Endothelial cell of umbilical vein (primary cell): ENCODE measurements at regions not wholly inside any gene's neighbourhood (a gene's known extent, or its start where the extent isn't known, plus 50 kb on each side); places are given as distances from the start of the nearest gene placed in this dataset.

ENCODE experiments used
- BruUV-seq: library from RNA; stranded (reverse); fragments of 400-500 nt; replicated peaks from 2 replicates; lab custom pipeline; 2021; lab: Mats Ljungman, UMichigan
- CTCF ChIA-PET: fragments of 300-600, 350-600 bp; sonication (Branson Sonifier 250); formaldehyde crosslinking; loops from one replicate; lab custom pipeline; 2021; ENCODE audit warnings: antibody characterized with exemption, inconsistent platforms; lab: Charles Lee
- POLR2A ChIA-PET: fragments of 300-600, 350-600 bp; sonication (Branson Sonifier 250); formaldehyde crosslinking; loops from one replicate; lab custom pipeline; 2021; ENCODE audit warnings: antibody characterized with exemption, inconsistent platforms; lab: Charles Lee
- DNase-seq: peaks from one replicate; pipeline ENCODE4 v3.0.0-alpha.2; 2011; ENCODE audit warnings: low read depth, low spot score
- FAIRE-seq: peaks from 2 replicates; lab custom pipeline; 2011; peaks lifted over from hg19 to GRCh38; lab: Jason Lieb, UNC
- H2AFZ ChIP-seq: 2 replicates; pipeline ENCODE4 v1.6.0; 2012; ENCODE audit warnings: low read depth, low read length, control low read depth, inconsistent platforms
- H3K27ac ChIP-seq: 2 replicates; pipeline ENCODE4 v1.5.1; 2011; ENCODE audit warnings: low read depth, mild to moderate bottlenecking, control low read depth, low read length, moderate library complexity; ENCODE audit not compliant: insufficient read depth
- H3K27me3 ChIP-seq, 2 experiments: 2 replicates each; pipeline versions ENCODE4 v1.6.0 to v1.6.1; 2011; ENCODE audit warnings: low read length in 2 of 2, mixed read lengths in 1 of 2; ENCODE audit not compliant: control insufficient read depth in 2 of 2, insufficient read depth in 2 of 2
- H3K36me3 ChIP-seq, 2 experiments: 2 replicates in 1 of 2; 3 replicates in 1 of 2; pipeline ENCODE4 v1.5.1; 2011; ENCODE audit warnings: low read length in 2 of 2, mild to moderate bottlenecking in 1 of 2, moderate library complexity in 1 of 2; ENCODE audit not compliant: control insufficient read depth in 2 of 2, insufficient read depth in 2 of 2; ENCODE audit errors: extremely low read depth in 1 of 2
- H3K4me1 ChIP-seq: 3 replicates; pipeline ENCODE4 v1.5.1; 2011; ENCODE audit warnings: mild to moderate bottlenecking, low read length; ENCODE audit not compliant: control insufficient read depth, insufficient read depth; ENCODE audit errors: extremely low read depth
- H3K4me2 ChIP-seq: 2 replicates; pipeline ENCODE4 v1.6.1; 2011; ENCODE audit warnings: low read length, control low read depth, mixed read lengths; ENCODE audit not compliant: insufficient read depth
- H3K4me3 ChIP-seq, 3 experiments: fragments of 200-600 bp in 1 of 3; sonication (generic), shearing (Covaris generic) in 1 of 3; replicated peaks in 1 of 3; 2 replicates each; pipeline ENCODE4 v1.5.1; 2011 to 2016; ENCODE audit warnings: control low read depth in 3 of 3, low read length in 3 of 3, mild to moderate bottlenecking in 2 of 3, inconsistent platforms in 1 of 3, low read depth in 1 of 3, moderate library complexity in 1 of 3; ENCODE audit not compliant: insufficient read depth in 1 of 3
- H3K79me2 ChIP-seq: 2 replicates; pipeline ENCODE4 v1.6.0; 2012; ENCODE audit warnings: low read length, inconsistent platforms; ENCODE audit not compliant: control insufficient read depth, insufficient read depth
- H3K9ac ChIP-seq: replicated peaks from 2 replicates; pipeline ENCODE3; 2011; ENCODE audit warnings: low read length, control low read depth; ENCODE audit not compliant: insufficient read depth; ENCODE audit errors: extremely low read depth
- H3K9me1 ChIP-seq: replicated peaks from 3 replicates; pipeline ENCODE4 v1.6.0; 2011; ENCODE audit warnings: mild to moderate bottlenecking, low read length; ENCODE audit not compliant: control insufficient read depth, insufficient read depth; ENCODE audit errors: extremely low read depth
- H3K9me3 ChIP-seq: replicated peaks from 2 replicates; pipeline ENCODE4 v1.5.1; 2012; ENCODE audit warnings: low read length, inconsistent platforms; ENCODE audit not compliant: control insufficient read depth, insufficient read depth
- H4K20me1 ChIP-seq: replicated peaks from 2 replicates; pipeline ENCODE3; 2011; ENCODE audit warnings: mild to moderate bottlenecking, low read length; ENCODE audit not compliant: control insufficient read depth, insufficient read depth; ENCODE audit errors: extremely low read depth
- EZH2 ChIP-seq: IDR thresholded peaks from 2 replicates; pipeline ENCODE4 v1.6.1; 2012; ENCODE audit warnings: borderline replicate concordance, low read depth, mild to moderate bottlenecking, moderate library complexity, low read length, inconsistent platforms; ENCODE audit not compliant: severe bottlenecking
- FOS ChIP-seq: IDR thresholded peaks from 2 replicates; pipeline ENCODE4 v1.6.1; 2011; ENCODE audit warnings: mild to moderate bottlenecking, low read length, moderate library complexity, borderline replicate concordance; ENCODE audit not compliant: insufficient read depth
- GATA2 ChIP-seq: IDR thresholded peaks from 2 replicates; pipeline ENCODE4 v1.7.0; 2011; ENCODE audit warnings: low read depth, mild to moderate bottlenecking, moderate library complexity, mixed read lengths, low read length; ENCODE audit not compliant: insufficient read length, insufficient read depth
- JUN ChIP-seq: IDR thresholded peaks from 2 replicates; pipeline ENCODE4 v1.6.1; 2011; ENCODE audit warnings: borderline replicate concordance, low read depth; ENCODE audit not compliant: insufficient read length, insufficient read depth
- MYC ChIP-seq: IDR thresholded peaks from one replicate; pipeline ENCODE4 v1.6.1; 2011; ENCODE audit warnings: mild to moderate bottlenecking, low read depth, low read length
- POLR2A ChIP-seq: IDR thresholded peaks from 2 replicates; pipeline ENCODE4 v1.6.1; 2012; ENCODE audit warnings: low read depth, mild to moderate bottlenecking, control low read depth, low read length
- POLR2AphosphoS5 ChIP-seq: IDR thresholded peaks from 2 replicates; pipeline ENCODE4 v1.6.1; 2012; ENCODE audit warnings: low read depth, mild to moderate bottlenecking, control low read depth, low read length, moderate library complexity; ENCODE audit not compliant: insufficient read depth
- dilution Hi-C: fragments of 300-500 bp; cut with MboI; formaldehyde crosslinking; loops from one replicate; pipeline ENCODE4 v1.15.0; 2019; ENCODE audit warnings: low sequenced_read_pairs; ENCODE audit not compliant: extremely low pct_ligation_motif_present
- intact Hi-C: fragments of 100-400 bp; cut with micrococcal nuclease; formaldehyde crosslinking; loops from one replicate; pipeline ENCODE4 v1.10.0; 2022
- TF ChIP-seq, protein P1 (sequence below), 2 donors: IDR thresholded peaks; 1 replicate in 1 of 2; 2 replicates in 1 of 2; pipeline ENCODE4 v1.5.1; 2011; ENCODE audit warnings: low read length in 2 of 2, mild to moderate bottlenecking in 2 of 2, moderate library complexity in 2 of 2, control low read depth in 1 of 2, inconsistent platforms in 1 of 2, low read depth in 1 of 2; ENCODE audit not compliant: insufficient read depth in 1 of 2; ENCODE audit errors: extremely low read depth in 1 of 2
- TF ChIP-seq, protein P2 (sequence below): IDR thresholded peaks from 2 replicates; pipeline ENCODE4 v1.6.1; 2011; ENCODE audit not compliant: insufficient read depth, insufficient read length

DNA sequence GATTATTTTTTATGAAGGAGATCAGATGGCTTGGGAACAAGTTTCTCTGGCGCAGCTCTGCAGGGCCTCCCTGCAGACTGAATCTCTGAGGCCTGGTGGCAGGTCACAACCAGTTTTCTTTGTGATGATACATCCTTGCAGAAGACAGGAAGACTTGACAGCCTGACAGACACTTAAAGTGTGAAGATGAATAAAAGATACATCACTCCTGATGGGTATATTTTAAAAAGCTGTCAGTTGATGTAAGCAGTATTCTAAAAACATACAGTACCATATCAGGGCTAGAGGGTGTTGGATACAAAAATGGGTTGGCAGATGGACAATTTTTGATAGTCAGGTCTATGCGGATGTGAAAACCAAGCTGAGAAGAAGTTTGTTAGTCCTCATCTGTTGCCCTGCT, 239.5 kb downstream of the LHFPL1 start:
- Histone ChIP-seq H3K79me2 (no peaks in the 10 kb centered on the region), H2AFZ (no peak overlapping the region), H3K4me2 (no peak overlapping the region), H3K9me3 (no peaks in the 10 kb centered on the region), H3K4me3 (no peak overlapping the region), H3K4me1 (no peaks in the 10 kb centered on the region), H3K27me3 (no peaks in the 10 kb centered on the region), H4K20me1 (no peaks in the 10 kb centered on the region), H3K9ac (no peak overlapping the region), H3K9me1 (no peaks in the 10 kb centered on the region), H3K27ac (no peak overlapping the region), H3K36me3 (no peaks in the 10 kb centered on the region)
- TF ChIP-seq FOS: no peak
- TF ChIP-seq POLR2A: no peak
- TF ChIP-seq EZH2: no peak
- TF ChIP-seq, protein P1, sequence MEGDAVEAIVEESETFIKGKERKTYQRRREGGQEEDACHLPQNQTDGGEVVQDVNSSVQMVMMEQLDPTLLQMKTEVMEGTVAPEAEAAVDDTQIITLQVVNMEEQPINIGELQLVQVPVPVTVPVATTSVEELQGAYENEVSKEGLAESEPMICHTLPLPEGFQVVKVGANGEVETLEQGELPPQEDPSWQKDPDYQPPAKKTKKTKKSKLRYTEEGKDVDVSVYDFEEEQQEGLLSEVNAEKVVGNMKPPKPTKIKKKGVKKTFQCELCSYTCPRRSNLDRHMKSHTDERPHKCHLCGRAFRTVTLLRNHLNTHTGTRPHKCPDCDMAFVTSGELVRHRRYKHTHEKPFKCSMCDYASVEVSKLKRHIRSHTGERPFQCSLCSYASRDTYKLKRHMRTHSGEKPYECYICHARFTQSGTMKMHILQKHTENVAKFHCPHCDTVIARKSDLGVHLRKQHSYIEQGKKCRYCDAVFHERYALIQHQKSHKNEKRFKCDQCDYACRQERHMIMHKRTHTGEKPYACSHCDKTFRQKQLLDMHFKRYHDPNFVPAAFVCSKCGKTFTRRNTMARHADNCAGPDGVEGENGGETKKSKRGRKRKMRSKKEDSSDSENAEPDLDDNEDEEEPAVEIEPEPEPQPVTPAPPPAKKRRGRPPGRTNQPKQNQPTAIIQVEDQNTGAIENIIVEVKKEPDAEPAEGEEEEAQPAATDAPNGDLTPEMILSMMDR (IDR thresholded peaks at IDR 0.05; ENCODE audit: extremely low read depth in 1 of 2, insufficient read depth in 1 of 2, low read depth in 1 of 2, low read length in 2 of 2): no peak
- no peak for TF ChIP-seq MYC
- TF ChIP-seq, protein P2, sequence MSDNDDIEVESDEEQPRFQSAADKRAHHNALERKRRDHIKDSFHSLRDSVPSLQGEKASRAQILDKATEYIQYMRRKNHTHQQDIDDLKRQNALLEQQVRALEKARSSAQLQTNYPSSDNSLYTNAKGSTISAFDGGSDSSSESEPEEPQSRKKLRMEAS: no peak
- no peak for TF ChIP-seq JUN
- no peak for TF ChIP-seq GATA2
- TF ChIP-seq POLR2AphosphoS5: no peak
- intact Hi-C loops (no loop called here), dilution Hi-C loops (no loop called here)
- CTCF ChIA-PET: no interaction called here
- FAIRE-seq (no peak), DNase-seq (no peak)
- POLR2A ChIA-PET: no interaction called here
- BruUV-seq: no TSS peak
